CD4-positive, CD25-positive, alpha-beta regulatory T cell (primary cell): ENCODE measurements at regions not wholly inside any gene's neighbourhood (a gene's known extent, or its start where the extent isn't known, plus 50 kb on each side); places are given as distances from the start of the nearest gene placed in this dataset.

Source experiments
- ATAC-seq, 2 donors: fragments of 150-1000 bp; cut with Tn5 transposase; one replicate each; pipeline ENCODE4 v1.10.0; 2021; ENCODE audit warnings: low read depth in 2 of 2, moderate number of reproducible peaks in 2 of 2, moderate library complexity in 1 of 2
- DNase-seq, 3 donors: peaks; one replicate each; pipeline versions ENCODE4 v3.0.0 to v3.0.0-alpha.2; 2012 to 2022; ENCODE audit warnings: mixed read lengths in 1 of 3
- H3K27ac ChIP-seq: one replicate; pipeline ENCODE4 v1.7.0; 2013; ENCODE audit warnings: mild to moderate bottlenecking, low read length; ENCODE audit not compliant: insufficient read depth, poor library complexity, severe bottlenecking
- H3K27me3 ChIP-seq: one replicate; pipeline ENCODE4 v1.7.0; 2013; ENCODE audit warnings: low read length; ENCODE audit not compliant: control insufficient read depth, insufficient read depth
- H3K36me3 ChIP-seq: one replicate; pipeline ENCODE4 v1.7.0; 2013; ENCODE audit warnings: mild to moderate bottlenecking, low read length, moderate library complexity; ENCODE audit not compliant: control insufficient read depth, insufficient read depth
- H3K4me1 ChIP-seq: 2 replicates; pipeline ENCODE4 v1.7.0; 2013; ENCODE audit warnings: mild to moderate bottlenecking, low read length; ENCODE audit not compliant: insufficient read depth, control insufficient read depth, poor library complexity, severe bottlenecking
- H3K4me3 ChIP-seq: one replicate; pipeline ENCODE4 v1.7.0; 2013; ENCODE audit warnings: low read depth, mild to moderate bottlenecking, low read length, moderate library complexity
- H3K9me3 ChIP-seq, 2 experiments: 1 replicate in 1 of 2; 2 replicates in 1 of 2; pipeline ENCODE4 v1.7.0; 2013; ENCODE audit warnings: low read length in 2 of 2, mild to moderate bottlenecking in 1 of 2, moderate library complexity in 1 of 2; ENCODE audit not compliant: control insufficient read depth in 2 of 2
- H3K27ac Mint-ChIP-seq, 3 donors: one replicate each; pipeline ENCODE4 v1.8.0; 2020 to 2022; ENCODE audit warnings: mild to moderate bottlenecking in 3 of 3, mixed read lengths in 3 of 3, moderate library complexity in 2 of 3
- H3K27me3 Mint-ChIP-seq: one replicate; pipeline ENCODE4 v1.8.0; 2022; ENCODE audit warnings: mild to moderate bottlenecking, mixed read lengths
- H3K36me3 Mint-ChIP-seq: one replicate; pipeline ENCODE4 v1.8.0; 2020; ENCODE audit warnings: mixed read lengths
- H3K4me1 Mint-ChIP-seq, 4 donors: one replicate each; pipeline ENCODE4 v1.8.0; 2020 to 2022; ENCODE audit warnings: mixed read lengths in 4 of 4, mild to moderate bottlenecking in 1 of 4
- H3K4me3 Mint-ChIP-seq, 4 donors: one replicate each; pipeline ENCODE4 v1.8.0; 2020 to 2022; ENCODE audit warnings: mild to moderate bottlenecking in 4 of 4, mixed read lengths in 4 of 4, moderate library complexity in 3 of 4
- H3K9me3 Mint-ChIP-seq, 7 donors: one replicate each; pipeline ENCODE4 v1.8.0; 2020 to 2022; ENCODE audit warnings: mixed read lengths in 7 of 7, mild to moderate bottlenecking in 3 of 7, moderate library complexity in 2 of 7

- H3K27me3 Mint-ChIP-seq, result no peaks in the 10 kb centered on the region
- DNase-seq, result peak; percentile 72 to 93 (median 84)
- Histone ChIP-seq H3K36me3 (no peaks in the 10 kb centered on the region), H3K4me3 (peak overlapping the region; percentile 51), H3K9me3 (no peaks in the 10 kb centered on the region), H3K27me3 (no peaks in the 10 kb centered on the region), H3K4me1 (peaks cover 34% of the 10 kb centered on the region), H3K27ac (peak overlapping the region; percentile 88)
- H3K4me3 Mint-ChIP-seq, result peak overlapping the region; percentile 76 to 90 (median 82)
- ATAC-seq, result peak; percentile 59 to 68
- peak overlapping the region; percentile 94 to 99 (median 98) for H3K27ac Mint-ChIP-seq
- H3K36me3 Mint-ChIP-seq, result no peaks in the 10 kb centered on the region
- peaks cover 16 to 67% (median 43%) of the 10 kb centered on the region in 4 donors for H3K4me1 Mint-ChIP-seq
- H3K9me3 Mint-ChIP-seq, result peaks cover 0 to 10% (median 1%) of the 10 kb centered on the region in 7 donors
Measured at GRCh38 chr12:14257734-14258574, 107.5 kb upstream of the ATF7IP start.

- no peaks in the 10 kb centered on the region for H3K36me3 Mint-ChIP-seq
- no peaks in the 10 kb centered on the region for H3K9me3 ChIP-seq
- peak overlapping the region; percentile 94 to 99 (median 98) for H3K27ac Mint-ChIP-seq
- peaks cover 16 to 67% (median 43%) of the 10 kb centered on the region in 4 donors for H3K4me1 Mint-ChIP-seq
- peak overlapping the region; percentile 51 for H3K4me3 ChIP-seq
- H3K27me3 Mint-ChIP-seq, result no peaks in the 10 kb centered on the region
- peak overlapping the region; percentile 88 for H3K27ac ChIP-seq
- H3K4me1 ChIP-seq, result peaks cover 34% of the 10 kb centered on the region
- no peak for ATAC-seq
- peaks cover 0 to 10% (median 1%) of the 10 kb centered on the region in 7 donors for H3K9me3 Mint-ChIP-seq
- H3K27me3 ChIP-seq, result no peaks in the 10 kb centered on the region
- peak overlapping the region in 2 of 4 donors; percentile 76 to 90 for H3K4me3 Mint-ChIP-seq
- no peaks in the 10 kb centered on the region for H3K36me3 ChIP-seq
- DNase-seq, result no peak
Measured at GRCh38 chr12:14258575-14258940, 106.9 kb upstream of the ATF7IP start.

DNA sequence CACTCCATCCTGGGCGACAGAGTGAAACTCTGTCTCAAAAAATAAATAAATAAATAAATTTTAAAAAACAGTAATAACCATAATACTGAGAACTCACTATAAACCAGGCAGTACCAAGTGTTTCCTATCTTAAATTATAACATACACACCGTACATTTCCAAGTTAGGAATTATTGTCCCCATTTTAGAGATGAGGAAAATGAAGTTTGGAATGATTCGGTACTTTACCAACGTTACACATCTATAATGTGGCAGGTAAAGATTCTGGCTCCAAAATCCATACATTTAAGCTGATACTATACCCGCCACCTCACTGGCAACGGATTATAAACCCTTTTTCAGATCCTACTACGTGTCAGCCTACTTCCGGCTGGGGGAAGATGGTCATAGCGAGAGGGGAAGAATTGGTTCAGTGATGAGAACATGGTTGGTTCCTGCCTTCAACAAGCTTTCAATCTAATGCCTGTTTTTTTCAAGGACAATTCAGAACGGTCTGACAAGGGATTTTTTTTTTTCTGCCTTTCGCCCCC lies 105.9 kb upstream of the ATF7IP start:
- DNase-seq (no peak), ATAC-seq (no peak)
- Histone ChIP-seq H3K4me3 (no peak overlapping the region), H3K27me3 (no peaks in the 10 kb centered on the region), H3K4me1 (peaks cover 34% of the 10 kb centered on the region), H3K36me3 (no peaks in the 10 kb centered on the region), H3K9me3 (no peaks in the 10 kb centered on the region), H3K27ac (no peak overlapping the region)
- no peak overlapping the region for H3K27ac Mint-ChIP-seq
- H3K4me3 Mint-ChIP-seq, result peak overlapping the region in 1 of 4 donors; percentile 4
- H3K27me3 Mint-ChIP-seq, result no peaks in the 10 kb centered on the region
- H3K36me3 Mint-ChIP-seq, result no peaks in the 10 kb centered on the region
- H3K9me3 Mint-ChIP-seq, result peaks cover 0 to 10% (median 1%) of the 10 kb centered on the region in 7 donors
- peaks cover 16 to 73% (median 47%) of the 10 kb centered on the region in 4 donors for H3K4me1 Mint-ChIP-seq

DNA sequence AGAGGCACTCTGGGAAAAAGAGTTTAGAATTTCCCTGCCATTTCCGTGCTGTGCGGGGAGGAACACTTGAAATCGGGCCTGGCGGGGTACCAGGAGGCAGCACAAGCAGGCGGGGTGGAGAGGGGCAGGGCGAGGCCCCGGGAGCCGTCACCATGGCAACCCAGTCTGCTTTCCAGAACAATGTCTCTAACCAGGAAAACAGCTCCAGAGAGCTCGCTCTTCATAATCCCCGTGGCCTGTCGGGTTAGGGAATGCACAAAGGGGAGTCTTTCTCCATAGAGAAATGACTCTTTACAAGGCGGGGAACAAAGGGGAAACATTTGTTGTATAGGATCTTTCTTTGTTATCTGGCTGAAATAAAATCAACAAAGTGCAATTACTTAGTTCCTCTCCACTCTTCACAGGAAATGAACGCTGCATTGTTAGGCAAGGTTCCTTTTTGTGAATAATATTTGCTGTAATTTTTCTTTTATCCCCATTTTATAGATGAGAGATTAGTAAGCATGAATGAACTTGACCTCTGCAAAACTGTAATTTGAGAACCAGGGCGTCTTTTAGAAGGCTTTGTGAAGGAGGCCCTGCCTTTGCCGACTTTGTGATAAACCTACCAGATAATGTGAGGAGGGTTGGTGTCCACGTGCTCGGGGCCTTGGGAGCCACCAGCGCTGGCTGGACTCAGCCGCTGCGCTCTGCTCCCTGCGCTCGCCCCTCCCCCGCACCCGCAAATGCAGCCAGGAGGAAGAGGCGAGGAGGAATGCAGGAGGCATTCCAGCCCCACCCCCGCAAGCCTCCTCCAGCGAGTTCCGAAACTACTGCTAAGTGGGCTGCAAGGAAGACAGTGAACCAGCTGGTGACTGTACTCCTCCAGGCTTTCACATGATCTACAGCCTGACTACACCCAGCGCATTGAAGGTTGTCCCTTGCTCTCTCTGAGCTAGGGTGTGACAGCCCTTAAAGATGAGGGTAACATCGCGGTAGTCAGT lies 105.2 kb upstream of the ATF7IP start:
- Mint-ChIP-seq H3K27me3 (no peaks in the 10 kb centered on the region), H3K27ac (peak overlapping the region in 2 of 3 donors; percentile 21 to 75), H3K36me3 (no peaks in the 10 kb centered on the region), H3K4me3 (peak overlapping the region in 1 of 4 donors; percentile 4), H3K4me1 (peaks cover 16 to 70% (median 43%) of the 10 kb centered on the region in 4 donors), H3K9me3 (peaks cover 0 to 10% (median 1%) of the 10 kb centered on the region in 7 donors)
- H3K36me3 ChIP-seq, result no peaks in the 10 kb centered on the region
- H3K27me3 ChIP-seq, result no peaks in the 10 kb centered on the region
- H3K9me3 ChIP-seq, result no peaks in the 10 kb centered on the region
- H3K4me3 ChIP-seq, result no peak overlapping the region
- no peak overlapping the region for H3K27ac ChIP-seq
- peaks cover 32% of the 10 kb centered on the region for H3K4me1 ChIP-seq
- DNase-seq (no peak), ATAC-seq (no peak)

GRCh38 chr12:14261096-14261495 lies 104.4 kb upstream of the ATF7IP start:
- no peak overlapping the region for H3K4me3 Mint-ChIP-seq
- no peak overlapping the region for H3K27ac ChIP-seq
- no peaks in the 10 kb centered on the region for H3K9me3 ChIP-seq
- no peaks in the 10 kb centered on the region for H3K36me3 Mint-ChIP-seq
- H3K27ac Mint-ChIP-seq, result no peak overlapping the region
- no peaks in the 10 kb centered on the region for H3K27me3 Mint-ChIP-seq
- no peaks in the 10 kb centered on the region for H3K27me3 ChIP-seq
- H3K36me3 ChIP-seq, result no peaks in the 10 kb centered on the region
- DNase-seq, result no peak
- peaks cover 0 to 10% (median 1%) of the 10 kb centered on the region in 7 donors for H3K9me3 Mint-ChIP-seq
- H3K4me1 Mint-ChIP-seq, result peaks cover 14 to 62% (median 36%) of the 10 kb centered on the region in 4 donors
- peaks cover 24% of the 10 kb centered on the region for H3K4me1 ChIP-seq
- ATAC-seq, result no peak
- no peak overlapping the region for H3K4me3 ChIP-seq

- no peaks in the 10 kb centered on the region for H3K27me3 Mint-ChIP-seq
- Histone ChIP-seq H3K9me3 (no peaks in the 10 kb centered on the region), H3K36me3 (no peaks in the 10 kb centered on the region), H3K27ac (no peak overlapping the region), H3K4me3 (no peak overlapping the region), H3K4me1 (peaks cover 16% of the 10 kb centered on the region), H3K27me3 (no peaks in the 10 kb centered on the region)
- H3K4me3 Mint-ChIP-seq, result no peak overlapping the region
- H3K36me3 Mint-ChIP-seq, result no peaks in the 10 kb centered on the region
- DNase-seq (no peak), ATAC-seq (no peak)
- peak overlapping the region in 1 of 3 donors; percentile 17 for H3K27ac Mint-ChIP-seq
- peaks cover 0 to 10% (median 1%) of the 10 kb centered on the region in 7 donors for H3K9me3 Mint-ChIP-seq
- H3K4me1 Mint-ChIP-seq, result peaks cover 6 to 55% (median 28%) of the 10 kb centered on the region in 4 donors
Measured at GRCh38 chr12:14261861-14262260, 103.6 kb upstream of the ATF7IP start.

DNA sequence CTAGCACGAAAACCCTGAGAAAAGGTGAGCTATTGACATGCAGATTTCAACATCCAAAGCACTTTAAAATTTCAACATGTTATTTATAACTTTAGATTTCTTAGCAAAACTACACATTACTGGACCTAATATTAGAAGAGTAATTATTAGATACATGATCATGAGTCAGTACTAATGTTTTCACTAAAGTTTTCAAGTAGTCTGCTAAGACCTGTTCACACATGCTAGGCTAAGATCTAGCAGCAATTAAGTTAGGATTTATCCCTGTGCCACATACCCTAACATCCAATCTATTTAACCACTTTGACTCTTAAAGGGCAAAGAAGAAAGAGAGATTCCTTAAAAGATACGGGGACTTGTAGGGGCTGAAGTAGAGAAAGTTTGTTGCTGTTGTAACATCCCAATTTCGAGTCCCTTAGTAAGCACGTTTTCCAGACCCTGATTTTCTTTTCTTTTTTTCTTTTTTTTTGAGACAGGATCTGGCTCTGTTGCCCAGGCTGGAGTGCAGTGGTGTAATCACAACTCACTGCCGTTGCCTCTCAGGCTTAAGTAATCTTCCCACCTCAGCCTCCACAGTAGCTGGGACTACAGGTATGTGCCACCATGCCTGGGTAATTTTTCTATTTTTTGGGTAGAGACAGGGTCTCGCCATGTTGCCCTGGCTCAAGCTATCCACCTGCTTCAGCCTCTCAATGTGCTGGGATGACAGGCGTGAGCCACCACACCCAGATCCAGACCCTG lies 102.5 kb upstream of the ATF7IP start:
- no peaks in the 10 kb centered on the region for H3K27me3 ChIP-seq
- no peaks in the 10 kb centered on the region for H3K36me3 ChIP-seq
- H3K27ac ChIP-seq, result no peak overlapping the region
- H3K27ac Mint-ChIP-seq, result no peak overlapping the region
- no peak overlapping the region for H3K4me3 Mint-ChIP-seq
- no peaks in the 10 kb centered on the region for H3K36me3 Mint-ChIP-seq
- ATAC-seq, result no peak
- H3K27me3 Mint-ChIP-seq, result peaks cover 3% of the 10 kb centered on the region
- no peaks in the 10 kb centered on the region for H3K9me3 ChIP-seq
- DNase-seq, result no peak
- H3K9me3 Mint-ChIP-seq, result peaks cover 0 to 10% (median 1%) of the 10 kb centered on the region in 7 donors
- no peak overlapping the region for H3K4me3 ChIP-seq
- H3K4me1 Mint-ChIP-seq, result peaks cover 0 to 44% (median 19%) of the 10 kb centered on the region in 4 donors
- peaks cover 6% of the 10 kb centered on the region for H3K4me1 ChIP-seq
